ENCODE measurements at regions not wholly inside any gene's neighbourhood (a gene's known extent, or its start where the extent isn't known, plus 50 kb on each side); places are given as distances from the start of the nearest gene placed in this dataset.
"Not testable (repeated sequence)": the region's sequence is repeated elsewhere in the genome, so short reads cannot be mapped to it uniquely, and the experiment has no call there.

- no peak for DNase-seq (ENCODE audit: low spot score)
Observed at GRCh38 chr15:77909182-77909940, 168.2 kb downstream of the TBC1D2B start.

DNA sequence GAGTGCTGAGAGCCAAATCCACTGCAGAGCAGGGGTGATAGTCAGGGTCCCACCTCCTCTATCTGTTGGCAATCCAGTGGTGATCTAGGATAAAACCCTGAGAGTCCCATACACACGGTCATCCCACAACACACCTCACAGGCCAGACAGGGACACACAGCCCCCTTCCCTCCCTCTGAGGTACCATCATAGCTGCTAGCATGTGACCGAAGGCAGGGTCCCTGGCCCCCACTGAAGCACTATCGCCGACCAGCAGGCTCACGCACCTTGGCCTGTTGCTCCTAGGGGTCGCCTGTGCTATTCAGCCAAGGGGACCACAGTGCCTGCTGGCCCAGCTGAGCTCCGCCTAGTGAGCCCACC lies 168.8 kb downstream of the TBC1D2B start:
- not testable (repeated sequence) for DNase-seq (ENCODE audit: low spot score)

GRCh38 chr15:77907824-77908751 lies 169.4 kb downstream of the TBC1D2B start:
- peak; percentile 17 for DNase-seq (ENCODE audit: low spot score)

DNA sequence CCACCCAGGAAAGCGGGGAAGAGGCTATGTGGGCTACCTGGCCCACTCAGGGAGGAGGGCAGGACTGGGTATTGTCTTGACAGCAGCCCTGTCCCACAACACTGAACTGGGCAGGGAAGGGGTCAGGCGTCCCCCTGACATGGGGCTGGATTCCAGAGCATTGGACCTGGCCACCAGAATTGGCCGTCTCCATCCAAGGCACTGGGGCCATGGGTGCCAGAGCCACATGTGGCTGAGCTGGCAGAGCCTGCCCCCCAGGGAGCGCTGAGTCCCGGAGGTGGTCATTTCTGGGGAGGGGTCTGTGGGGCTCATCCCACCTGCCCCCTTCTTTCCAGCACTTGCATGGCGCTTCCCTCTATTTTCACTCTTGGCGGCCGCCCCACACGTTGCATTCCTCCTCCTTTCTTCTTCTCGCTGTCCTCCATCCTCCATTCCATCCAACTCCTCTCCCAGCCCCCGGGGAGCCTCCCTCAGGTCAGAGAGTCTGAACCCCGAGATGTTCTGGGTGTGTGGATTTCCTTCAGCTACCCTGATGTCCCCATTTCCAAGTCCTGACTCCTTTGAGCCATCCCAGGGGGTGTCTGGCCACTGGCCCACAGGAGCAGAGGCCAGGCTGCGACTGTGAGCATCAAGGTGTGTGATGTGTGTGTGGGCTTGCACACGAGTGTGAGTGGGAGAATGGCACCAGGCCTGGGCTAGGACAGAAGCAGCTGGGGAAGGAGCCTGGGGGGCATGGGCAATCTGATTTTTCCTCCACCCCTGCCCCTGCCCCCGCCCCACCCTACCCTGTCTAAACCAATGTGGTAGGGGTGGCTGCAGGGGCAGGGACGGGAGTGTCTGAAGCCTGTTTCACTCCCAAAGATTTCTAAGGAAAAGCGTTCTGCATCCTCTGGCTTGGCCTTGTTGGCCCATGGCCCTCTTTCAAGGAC lies 171.2 kb downstream of the TBC1D2B start:
- not testable (repeated sequence) for DNase-seq (ENCODE audit: low spot score)

- DNase-seq (ENCODE audit: low spot score) = no peak
Observed at GRCh38 chr15:77905301-77905920, 172.1 kb downstream of the TBC1D2B start.

DNA sequence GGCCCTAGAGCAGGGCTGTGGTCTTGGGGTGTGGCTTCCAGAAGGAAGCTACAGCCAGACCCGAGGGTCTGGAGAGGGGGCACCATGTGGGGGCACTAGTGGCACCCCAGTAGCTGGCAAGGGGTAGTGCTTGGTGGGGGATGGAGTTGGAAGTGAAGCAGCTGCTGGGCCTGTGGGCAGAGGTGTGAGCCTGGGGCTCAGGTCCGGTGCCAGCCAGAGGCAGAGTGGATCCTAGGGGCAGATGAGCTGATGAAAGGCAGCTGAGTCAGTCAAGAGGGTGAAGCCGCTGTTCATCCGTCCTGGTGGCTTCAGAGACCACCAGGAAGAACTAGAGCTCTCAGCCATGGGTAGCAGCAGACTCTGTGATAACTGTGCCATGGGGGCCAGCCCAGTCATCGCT lies 172.6 kb downstream of the TBC1D2B start:
- DNase-seq (ENCODE audit: low spot score) = no peak

- no peak for DNase-seq (ENCODE audit: low spot score)
Observed at GRCh38 chr15:77904436-77904821, 173.1 kb downstream of the TBC1D2B start.

- DNase-seq (ENCODE audit: low spot score) = not testable (repeated sequence)
Observed at GRCh38 chr15:77903761-77904435, 173.6 kb downstream of the TBC1D2B start.

DNA sequence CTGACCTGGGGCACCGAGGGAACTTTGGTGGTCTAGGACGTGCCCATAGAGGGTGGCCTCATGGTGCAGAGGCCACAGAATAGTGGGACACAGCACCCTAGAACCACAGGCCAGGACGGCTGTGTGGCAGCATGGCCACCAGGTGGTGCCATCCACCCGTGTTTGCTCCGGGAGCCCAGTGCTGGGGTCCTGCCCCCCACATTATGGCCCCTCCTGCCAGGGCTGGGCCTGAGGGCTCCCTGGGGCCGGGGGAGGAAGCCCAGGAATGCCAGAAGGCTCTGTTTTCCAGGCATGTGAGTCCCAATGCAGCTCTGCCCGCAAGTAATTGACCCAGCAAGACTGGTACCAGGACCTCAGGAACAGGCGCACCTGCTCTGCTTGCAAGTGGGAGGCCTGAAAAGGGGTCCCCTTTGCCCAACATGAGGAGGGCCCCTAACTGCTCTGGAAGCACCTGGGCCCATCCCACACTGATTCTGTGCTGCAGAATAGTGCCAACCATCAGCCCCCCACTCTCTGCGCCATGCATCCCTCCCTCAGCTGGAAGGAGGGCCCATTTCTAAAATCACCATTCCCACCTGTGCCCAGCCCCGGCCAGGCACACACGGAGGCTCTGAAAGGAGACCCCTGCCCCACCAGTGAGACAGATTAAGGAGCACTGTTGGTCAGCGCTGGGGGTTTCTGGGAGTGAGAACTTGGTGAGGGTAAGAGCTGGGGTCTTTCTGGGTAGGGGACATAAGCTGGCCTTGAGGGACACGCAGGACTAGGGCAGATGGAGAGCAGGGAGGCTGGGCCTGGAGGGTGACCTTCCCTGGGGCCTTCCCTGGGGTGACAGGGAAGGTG lies 174.4 kb downstream of the TBC1D2B start:
- DNase-seq (ENCODE audit: low spot score) = peak; percentile 2

DNA sequence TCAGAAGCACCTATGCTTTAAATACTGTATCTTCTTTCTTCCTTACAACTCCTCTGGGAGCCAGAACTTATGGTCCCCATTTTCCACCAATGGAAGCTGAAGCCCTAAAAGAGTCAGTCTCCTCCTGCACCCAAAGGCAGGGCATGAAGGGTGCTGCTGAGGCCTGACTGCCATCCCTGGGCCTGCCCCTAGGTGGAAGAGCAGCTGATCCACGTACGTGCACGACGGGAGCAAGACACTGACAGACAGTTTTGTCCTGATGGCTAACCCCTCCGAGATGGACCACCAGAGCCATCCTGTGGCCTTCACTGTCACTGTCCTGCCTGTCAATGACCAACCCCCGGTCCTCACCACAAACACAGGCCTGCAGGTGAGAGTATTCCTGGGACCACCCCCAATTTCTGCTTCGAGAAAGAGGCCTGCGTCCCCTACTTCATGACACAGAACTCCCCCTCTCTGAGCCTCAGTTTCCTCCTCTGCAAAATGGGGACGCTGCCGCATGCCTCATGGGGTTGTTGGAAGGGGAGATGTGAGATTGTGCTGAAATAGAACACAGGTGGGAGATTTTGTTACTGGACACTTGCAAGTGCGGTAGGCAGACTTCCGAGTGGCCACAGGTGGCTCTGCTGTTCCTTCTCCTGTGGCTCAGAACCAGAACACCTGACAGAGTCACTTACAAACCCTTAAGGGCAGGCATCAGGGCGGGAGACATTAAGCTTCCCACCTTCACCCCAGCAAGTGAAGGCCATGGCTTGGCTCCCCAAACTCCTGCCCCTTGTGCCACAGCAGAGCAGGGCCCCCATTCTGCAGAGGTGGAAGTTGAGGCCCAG lies 175.4 kb downstream of the TBC1D2B start:
- no peak for DNase-seq (ENCODE audit: low spot score)

DNA sequence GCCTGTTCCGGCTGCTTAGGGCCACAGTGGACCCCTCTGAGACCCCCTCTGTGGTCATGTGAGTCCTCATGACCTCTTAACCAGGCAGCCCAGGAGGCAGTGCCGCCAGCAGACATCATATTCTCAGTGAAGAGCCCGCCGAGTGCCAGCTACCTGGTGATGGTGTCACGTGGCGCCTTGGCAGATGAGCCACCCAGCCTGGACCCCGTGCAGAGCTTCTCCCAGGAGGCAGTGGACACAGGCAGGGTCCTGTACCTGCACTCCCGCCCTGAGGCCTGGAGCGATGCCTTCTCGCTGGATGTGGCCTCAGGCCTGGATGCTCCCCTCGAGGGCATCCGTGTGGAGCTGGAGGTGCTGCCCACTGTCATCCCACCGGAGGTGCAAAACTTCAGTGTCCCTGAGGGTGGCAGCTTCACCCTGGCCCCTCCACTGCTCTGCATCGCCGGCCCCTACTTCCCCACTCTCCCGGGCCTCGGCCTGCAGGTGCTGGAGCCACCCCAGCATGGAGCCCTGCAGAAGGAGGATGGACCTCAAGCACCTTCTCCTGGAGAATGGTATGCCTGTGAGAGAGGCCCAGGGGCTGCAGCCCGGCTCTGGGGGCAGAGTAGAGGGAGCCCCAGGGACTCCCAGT lies 176.1 kb downstream of the TBC1D2B start:
- DNase-seq (ENCODE audit: low spot score) = no peak

GRCh38 chr15:77900331-77900963 lies 177.1 kb downstream of the TBC1D2B start:
- DNase-seq (ENCODE audit: low spot score) = peak; percentile 7

DNA sequence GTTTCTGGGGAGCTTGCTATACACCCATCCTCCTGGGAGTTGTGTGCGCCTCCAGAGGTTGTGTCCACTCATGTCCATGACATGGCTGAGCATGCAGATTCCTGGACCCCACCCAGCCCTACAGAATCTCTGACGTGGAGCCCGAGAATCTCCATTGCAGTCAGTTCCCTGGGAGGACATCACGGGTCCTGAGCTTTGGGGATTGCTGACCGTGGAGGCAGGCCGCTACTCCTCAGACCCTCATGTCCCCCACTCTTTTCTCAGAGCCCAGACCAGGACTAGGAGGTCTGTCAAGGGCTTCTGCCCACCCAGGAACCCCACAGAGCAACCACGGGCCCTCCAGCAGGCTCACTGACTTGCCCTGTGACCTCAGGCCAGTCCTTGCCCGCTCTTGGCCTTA lies 177.7 kb downstream of the TBC1D2B start:
- not testable (repeated sequence) for DNase-seq (ENCODE audit: low spot score)

GRCh38 chr15:77898811-77899730 lies 178.4 kb downstream of the TBC1D2B start:
- no peak for DNase-seq (ENCODE audit: low spot score)

GRCh38 chr15:77897896-77898406 lies 179.6 kb downstream of the TBC1D2B start:
- no peak for DNase-seq (ENCODE audit: low spot score)

DNA sequence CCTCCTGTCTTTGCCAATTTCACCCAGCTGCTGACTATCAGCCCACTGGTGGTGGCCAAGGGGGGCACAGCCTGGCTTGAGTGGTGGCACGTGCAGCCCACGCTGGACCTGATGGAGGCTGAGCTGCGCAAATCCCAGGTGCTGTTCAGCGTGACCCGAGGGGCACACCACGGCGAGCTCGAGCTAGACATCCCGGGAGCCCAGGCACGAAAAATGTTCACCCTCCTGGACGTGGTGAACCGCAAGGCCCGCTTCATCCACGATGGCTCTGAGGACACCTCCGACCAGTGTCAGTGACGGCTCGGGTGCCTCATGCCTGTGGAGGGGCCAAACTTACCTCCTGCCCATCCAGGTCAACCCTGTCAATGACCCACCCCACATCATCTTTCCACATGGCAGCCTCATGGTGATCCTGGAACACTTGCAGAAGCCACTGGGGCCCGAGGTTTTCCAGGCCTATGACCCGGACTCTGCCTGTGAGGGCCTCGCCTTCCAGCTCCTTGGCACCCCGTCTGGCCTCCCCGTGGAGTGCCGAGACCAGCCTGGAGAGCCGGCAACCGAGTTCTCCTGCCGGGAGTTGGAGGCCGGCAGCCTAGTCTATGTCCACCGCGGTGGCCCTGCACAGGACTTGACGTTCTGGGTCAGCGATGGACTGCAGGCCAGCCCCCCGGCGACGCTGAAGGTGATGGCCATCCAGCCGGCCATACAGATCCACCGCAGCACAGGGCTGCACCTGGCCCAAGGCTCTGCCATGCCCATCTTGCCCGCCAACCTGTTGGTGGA lies 180.2 kb downstream of the TBC1D2B start:
- not testable (repeated sequence) for DNase-seq (ENCODE audit: low spot score)
